Pulmonary artery endothelial cell (primary cell): ENCODE measurements at regions not wholly inside any gene's neighbourhood (a gene's known extent, or its start where the extent isn't known, plus 50 kb on each side); places are given as distances from the start of the nearest gene placed in this dataset.
"Not testable (repeated sequence)": the region's sequence is repeated elsewhere in the genome, so short reads cannot be mapped to it uniquely, and the experiment has no call there.

ENCODE experiments used
- DNase-seq: peaks from one replicate; pipeline ENCODE4 v3.0.0-alpha.2; 2011; ENCODE audit warnings: low read depth, low spot score

DNA sequence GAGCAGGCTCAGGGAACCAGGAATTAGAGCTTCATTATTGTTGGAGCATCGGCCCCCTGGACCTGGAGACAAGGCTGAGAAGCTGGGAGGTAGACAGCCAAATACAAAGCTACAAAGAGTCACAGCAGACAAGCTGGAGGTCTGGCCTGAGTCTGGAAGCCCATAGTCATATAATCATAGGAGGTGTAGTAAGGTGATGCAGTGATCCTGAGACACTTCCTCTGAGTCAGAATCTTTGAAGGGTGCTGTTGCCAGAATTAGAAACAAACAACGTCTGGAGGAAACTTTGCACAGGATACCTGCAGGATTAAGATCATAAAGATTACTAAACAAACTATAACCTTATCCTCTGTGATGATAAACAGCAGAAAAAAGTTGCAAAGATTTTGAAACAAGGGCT is 213.8 kb downstream of the DSC3 start:
- no peak for DNase-seq

DNA sequence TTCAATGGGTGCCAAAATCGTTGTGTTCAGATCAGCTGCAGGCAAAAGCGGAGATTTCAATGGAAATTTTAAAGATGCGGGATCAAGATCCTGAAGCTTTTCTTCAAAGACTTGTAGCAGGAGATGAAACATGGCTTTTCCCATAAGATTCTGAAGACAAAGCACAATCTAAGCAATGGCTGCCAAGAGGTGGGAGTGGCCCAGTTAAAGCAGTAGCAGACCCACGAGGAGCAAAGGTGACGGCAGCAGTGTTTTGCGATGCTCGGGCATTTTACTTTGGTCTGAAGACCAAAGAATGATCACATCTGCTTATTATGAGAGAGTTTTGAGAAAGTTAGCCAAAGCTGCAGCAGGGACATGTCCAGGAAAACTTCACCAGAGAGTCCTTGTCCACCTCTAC is 222.9 kb downstream of the DSC3 start:
- no peak for DNase-seq

DNA sequence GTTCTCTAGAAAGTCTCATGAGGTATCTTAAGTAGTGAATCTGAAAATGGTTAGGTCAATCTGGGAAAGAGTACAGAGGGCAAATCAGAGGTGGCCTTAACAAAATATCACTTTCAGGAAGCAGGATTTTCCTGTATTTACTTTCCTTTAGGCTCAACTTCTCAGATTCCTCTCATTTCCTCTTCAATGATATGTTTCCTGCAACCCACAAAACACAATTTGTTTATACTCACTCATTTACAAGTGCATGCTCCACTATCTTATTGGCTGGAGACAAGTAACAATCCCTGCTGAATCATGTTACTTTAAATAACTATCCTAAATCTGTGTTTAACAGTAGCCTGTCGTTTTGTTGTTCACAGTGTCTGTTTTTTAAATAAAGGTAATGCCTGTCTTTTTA is 228.1 kb downstream of the DSC3 start:
- DNase-seq, result no peak

DNA sequence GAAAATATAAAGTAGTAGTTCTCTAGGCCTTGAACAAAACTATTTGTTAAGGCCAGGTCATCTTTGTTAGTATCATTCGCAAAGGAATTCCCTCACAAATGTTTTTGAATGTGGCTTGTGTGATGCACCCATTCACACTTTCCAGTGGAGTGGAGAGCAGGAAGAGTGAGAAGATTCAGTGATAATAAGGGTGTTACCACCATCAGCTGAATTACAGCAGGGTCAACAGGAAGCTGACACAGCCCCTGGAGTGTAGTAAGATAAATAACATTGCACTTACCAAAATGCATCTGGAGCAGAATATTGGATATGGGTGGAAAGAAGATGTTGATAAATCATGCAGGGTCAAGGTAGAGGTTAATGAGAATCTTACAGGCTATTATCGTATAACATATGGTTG is 231.0 kb downstream of the DSC3 start:
- no peak for DNase-seq

DNA sequence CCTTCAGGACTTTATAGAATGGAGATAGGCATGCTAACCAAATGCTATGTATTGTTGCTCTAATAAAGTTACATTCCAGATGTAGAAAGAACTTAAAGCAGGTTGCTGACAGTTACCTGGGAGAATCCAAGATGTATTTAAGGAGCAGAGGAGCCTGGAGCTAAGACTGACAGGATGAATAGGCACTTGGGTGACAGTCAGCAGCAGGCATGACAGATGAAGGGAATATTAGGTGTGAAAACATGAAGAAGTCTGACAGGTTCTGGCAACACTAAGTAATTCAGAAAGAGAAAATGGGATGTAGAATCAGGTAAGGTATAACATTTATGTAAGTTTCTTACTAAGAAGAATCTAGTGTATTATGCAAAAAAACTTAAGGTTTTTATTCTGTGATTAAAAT is 232.0 kb downstream of the DSC3 start:
- no peak for DNase-seq

DNA sequence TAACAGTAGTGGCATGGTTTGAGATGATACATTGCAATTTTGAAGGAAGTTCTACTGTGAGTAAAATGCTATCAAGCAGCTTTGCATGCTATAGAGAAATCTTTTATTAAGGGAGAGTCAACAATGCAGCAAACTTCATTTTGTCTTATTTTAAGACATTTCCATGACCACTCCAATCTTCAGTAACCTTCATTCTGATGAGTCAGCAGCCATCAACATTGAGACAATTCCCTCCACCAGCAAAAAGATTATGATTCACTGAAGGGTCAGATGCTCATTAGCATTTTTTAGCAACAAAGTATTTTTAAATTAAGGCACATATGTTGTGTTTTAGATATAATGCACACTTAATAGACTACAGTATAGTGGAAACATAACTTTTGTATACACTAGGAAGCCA is 235.7 kb downstream of the DSC3 start:
- no peak for DNase-seq

DNA sequence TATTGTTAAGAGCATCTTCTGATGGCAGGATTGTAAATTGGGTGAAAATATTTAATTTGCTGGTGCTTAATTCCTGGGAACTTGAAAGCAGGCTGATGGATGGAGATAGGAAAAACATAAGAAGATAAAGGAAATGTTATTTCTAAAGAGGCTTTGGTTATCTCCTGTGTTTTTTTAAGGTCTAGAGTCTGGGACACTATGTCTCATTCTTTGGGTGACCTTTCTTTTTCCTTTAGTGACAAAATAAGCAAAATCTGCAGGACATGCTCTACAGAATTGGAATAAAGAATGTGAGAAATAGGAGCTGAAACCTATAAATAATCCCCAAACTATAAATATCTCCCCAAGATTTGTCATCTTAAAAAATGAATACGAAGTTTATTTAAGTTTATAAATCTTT is 241.7 kb downstream of the DSC3 start:
- DNase-seq, result no peak

DNA sequence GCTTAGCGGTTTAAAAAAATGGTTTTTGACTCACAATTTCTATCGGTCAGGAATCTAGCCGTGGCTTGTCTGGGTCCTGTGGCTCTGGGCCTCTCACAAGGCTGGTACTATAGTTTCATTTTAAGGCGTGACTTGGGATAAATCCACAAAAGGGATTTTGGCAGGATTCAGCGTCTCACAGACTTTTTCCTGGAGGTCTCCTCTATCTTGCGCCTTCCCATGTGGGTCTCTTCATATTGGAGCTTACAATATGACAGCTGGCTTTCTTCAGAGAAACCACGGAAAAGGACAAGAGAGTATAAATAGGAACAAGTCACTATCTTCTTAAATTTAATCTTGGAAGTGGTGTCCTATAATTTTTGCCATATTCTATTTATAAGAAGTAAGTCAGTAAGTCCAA is 250.5 kb downstream of the DSC3 start:
- DNase-seq, result no peak

DNA sequence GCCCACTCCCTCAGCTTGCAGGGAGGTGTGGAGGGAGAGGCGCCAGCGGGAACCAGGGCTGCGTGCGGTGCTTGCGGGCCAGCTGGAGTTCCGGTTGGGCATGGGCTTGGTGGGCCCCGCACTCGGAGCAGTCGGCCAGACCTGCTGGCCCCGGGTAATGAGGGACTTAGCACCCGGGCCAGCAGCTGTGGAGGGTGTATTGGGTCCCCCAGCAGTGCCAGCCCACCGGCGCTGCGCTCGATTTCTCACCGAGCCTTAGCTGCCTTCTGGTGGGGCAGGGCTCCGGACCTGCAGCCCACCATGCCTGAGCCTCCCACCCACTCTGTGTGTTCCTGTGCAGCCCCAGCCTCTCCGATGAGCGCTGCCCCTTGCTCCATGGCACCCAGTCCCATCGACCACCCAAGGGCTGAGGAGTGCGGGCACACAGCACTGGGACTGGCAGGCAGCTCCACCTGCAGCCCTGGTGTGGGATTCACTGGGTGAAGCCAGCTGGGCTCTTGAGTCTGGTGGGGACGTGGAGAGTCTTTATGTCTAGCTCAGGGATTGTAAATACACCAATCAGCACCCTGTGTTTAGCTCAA is 254.0 kb downstream of the DSC3 start:
- not testable (repeated sequence) for DNase-seq

DNA sequence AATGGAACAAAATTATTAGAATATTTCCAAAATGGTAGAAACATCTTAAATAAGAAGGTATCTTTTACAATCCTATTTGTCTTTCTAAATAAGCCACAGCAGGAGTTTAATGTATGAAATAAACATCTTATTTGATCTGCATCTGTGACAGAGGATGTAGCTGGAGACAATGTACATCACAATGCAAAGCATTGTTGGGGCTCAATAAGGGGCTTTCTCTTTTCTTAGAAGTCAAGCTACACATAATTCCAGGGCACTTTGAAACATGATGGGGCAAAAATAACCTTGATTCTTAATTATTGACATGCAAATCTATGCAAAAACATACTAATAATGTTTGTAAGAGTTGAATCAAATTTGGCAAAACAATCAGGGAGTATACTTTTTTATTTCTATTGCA is 255.1 kb downstream of the DSC3 start:
- DNase-seq, result no peak

DNA sequence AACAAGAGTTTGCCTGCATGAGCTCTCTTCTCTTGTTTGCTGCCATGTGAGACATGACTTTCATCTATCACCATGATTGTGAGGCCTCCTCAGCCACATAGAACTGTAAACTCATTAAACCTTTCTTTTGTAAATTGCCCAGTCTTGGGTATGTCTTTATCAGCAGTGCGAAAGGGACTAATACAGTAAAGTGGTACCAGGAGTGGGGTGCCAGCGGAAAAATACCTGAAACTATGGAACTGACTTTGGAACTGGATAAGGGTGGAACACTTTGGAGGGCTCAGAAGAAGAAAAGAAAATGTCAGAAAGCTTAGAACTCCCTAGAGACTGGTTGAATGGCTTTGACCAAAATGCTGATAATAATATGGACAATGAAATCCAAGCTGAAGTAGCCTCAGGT is 260.9 kb downstream of the DSC3 start:
- no peak for DNase-seq

DNA sequence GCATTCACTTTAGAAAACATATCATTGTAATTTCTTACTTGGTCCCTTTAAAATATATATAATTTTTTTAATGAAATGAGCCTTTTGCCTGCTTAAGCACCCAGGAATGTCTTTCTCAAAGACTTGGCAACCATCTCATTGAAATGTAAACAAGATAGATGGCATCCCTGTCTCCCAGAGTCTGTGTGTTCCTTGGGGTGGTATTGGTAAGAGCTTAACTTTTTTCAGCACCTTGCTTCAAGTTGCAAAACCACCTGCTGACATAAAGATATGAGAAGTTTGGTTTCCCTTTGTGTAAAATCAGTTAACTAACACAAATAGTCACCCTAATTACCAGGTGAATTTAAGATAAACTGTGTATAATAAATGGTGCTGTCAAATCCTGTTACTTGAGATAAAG is 266.9 kb downstream of the DSC3 start:
- DNase-seq, result no peak

DNA sequence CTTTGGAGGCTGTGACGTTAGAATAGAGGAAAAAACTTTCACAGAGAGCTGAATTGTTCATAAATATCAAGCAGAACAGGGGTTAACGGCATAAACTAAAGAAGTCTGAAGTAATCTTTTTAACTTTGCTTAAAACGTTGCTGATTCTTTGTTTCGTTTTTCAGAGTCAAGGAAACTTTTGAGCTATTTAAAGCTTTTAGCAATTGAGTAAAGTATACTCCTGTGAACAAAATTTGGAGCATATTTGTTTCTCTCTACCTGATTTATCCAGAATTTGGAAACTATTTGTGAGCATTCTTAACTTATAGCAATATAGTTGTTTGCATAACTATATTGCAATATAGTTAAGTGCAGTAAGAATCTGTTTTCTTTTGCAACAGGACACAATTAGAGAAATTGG is 270.4 kb downstream of the DSC3 start:
- not testable (repeated sequence) for DNase-seq

DNA sequence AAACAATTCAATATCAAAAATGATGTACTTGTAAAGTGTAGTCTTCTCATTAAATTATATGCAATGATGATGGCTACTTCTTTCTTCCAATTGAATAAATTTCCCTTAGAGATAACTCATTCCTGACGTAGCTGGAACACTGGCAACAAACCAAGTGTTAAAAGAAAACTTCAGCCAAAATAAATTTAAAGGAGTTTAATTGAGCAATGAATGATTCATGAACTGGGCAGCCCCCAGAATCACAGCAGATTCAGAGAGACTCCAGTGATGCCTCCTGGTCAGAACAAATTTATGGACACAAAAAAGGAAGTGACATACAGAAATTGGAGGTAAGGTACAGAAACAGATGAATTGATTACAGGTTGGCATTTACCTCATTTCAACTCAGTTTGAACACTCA is 276.5 kb downstream of the DSC3 start:
- no peak for DNase-seq

DNA sequence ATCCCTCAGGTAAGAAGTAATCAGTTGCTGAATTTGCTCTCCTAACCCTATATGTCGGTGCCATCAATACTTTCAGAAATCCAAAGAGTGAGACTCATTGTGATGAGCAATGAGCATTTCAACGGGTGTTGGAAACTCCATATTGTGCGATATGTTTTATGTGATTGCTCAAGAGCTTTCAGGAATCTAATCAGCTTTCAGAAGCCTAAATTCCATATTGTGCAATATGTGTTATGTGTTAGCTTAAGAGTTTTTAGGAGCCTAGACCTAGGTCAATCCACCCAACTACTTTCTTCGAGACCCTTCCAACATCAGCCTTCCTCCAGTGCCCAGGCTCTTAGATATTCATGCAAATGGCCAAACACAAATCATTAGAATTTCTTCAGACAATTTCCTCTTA is 277.3 kb downstream of the DSC3 start:
- DNase-seq, result no peak

DNA sequence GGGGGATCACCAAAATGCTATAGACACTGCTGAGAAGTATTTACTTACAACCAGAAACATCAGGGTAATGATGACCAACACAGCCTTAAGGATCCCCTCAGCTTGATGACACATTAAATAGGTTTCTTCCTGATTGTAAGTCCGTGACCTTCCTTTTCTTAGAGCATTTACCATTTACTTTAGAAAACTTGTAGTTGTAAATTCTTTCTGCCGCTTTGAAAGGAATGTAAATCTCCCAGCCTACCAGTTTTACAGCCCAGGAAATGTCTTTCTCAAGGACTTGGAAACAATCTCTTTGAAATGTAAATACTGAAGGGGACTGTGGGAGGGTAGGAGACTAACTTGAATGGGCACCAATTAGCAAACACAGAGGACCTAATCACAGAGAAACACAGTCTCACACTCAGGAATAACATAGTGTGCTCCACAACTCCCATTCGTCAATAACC is 278.6 kb downstream of the DSC3 start:
- DNase-seq, result no peak

DNA sequence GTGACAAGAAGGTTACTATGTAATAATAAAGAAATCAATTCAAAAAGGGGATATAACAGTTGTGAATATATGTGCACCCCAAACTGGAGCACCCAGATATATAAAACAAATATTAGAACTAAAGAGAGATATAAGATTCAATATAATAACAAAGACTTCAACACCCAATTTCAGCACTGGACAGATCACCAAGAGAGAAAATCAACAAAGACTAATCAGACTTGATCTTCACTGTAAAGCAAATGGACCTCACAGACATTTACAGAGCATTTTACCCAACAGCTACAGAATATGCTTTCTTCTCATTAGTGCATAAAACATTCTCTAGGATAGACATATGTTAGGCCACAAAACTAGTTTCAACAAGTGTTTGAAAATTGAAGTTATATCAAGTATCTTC is 287.7 kb downstream of the DSC3 start:
- no peak for DNase-seq

DNA sequence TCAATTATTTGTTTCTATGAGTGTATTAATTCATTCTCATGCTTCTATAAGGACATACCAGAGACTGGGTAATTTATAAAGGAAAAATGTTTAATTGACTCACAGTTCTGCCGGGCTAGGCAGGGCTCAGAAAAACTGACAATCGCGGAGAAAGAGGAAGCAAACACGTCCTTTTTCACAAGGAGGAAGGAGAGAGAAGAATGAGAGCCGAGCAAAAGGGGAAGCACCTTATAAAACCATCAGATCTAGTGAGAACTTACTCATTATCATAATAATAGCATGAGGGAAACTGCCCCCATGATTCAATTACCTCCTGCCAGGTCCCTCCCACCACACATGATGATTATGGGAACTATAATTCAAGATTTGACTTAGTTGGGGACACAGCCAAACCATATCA is 294.0 kb downstream of the DSC3 start:
- DNase-seq, result no peak

DNA sequence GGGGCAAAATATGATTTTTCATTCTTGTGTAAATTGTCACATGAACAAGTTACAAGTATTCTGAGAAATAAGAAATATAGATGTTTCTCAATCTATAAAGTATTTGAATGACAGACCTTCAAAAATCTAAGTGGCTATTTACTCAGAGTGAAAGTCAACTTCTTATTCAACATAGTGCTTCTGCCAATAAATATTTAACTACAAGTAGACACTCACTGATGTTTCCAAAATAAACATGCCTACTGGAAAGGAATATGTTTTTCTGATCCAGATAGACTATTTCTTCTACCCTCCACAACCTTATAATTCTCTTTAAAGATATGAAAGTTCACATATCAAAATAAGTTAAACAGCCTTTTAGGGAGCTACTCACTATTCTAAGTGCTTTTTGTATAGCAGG is 296.3 kb downstream of the DSC3 start:
- no peak for DNase-seq

DNA sequence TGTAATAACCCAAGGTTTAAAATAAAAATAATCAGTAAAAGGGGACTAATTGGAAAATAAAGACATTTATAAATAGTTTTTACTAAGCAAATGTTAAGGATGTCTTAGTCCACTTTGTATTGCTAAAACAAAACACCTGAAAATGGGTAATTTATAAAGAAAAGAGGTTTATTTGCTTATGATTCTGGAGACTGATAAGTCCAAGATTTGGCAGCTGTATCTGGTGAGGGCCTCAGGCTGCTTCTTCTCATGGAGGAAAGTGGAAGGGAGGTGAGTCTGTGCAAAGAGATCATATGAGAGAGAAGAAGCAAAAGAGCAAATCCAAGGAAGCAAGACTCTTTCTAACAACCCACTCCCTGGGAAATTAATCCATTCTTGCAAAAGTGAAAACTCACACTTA is 299.5 kb downstream of the DSC3 start:
- DNase-seq, result no peak

DNA sequence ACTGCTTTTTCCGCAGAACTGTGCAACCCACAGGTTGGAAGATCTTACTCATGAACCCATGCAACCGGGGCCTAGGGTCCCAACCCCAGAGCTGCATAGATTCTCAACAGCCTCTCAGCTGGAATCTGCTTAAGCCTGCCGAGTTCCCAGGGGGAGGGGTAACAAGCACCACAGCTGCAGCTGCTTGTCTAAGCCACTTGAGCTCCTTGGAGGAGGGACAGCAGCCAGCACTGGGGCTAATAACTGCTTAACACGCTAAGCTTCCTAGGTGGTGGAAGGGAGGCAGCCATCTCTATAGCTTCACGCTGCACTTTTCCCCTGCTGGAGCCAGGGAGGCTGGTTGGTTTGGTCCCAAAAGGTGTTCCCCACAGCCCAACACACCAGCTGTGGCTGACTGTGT is 311.6 kb downstream of the DSC3 start:
- DNase-seq, result no peak

DNA sequence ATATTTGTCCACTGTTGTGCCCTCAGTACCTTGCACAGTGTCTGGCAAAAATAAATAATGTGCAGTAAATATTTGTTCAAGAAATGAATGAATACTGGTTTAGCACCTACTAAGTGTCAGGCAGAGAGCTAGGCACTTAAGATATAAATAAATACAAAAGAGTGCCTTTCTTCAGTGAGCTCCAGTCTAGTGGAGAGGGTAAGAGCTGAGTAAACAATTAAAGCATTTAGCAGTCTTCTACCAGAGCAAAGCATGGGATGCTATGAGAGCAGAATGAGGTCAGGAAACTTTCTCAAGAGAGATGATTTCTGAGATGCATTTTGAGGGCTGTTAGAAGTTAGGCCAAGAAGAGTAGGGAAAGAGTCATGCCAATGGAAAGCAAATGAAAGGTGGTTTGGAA is 314.7 kb downstream of the DSC3 start:
- no peak for DNase-seq

DNA sequence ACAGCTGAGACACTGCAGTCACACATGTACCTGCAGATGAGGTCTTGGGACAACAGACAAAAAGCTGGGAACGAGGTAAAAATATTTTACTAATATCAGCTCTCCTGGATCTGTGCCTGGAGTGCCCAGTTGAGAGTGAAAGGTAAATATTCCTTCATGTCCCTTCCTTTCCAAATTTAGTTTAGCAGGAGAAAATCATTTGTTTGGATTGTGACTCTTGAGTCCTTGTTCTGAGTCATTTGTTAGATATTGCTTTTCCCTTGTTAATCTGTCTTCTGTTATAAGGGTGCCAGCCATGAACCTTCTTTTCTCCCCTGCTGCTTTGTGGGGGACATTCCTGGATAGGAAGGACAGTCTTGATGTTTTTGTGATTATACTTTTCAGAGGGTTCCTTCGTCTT is 329.2 kb downstream of the DSC3 start:
- no peak for DNase-seq

DNA sequence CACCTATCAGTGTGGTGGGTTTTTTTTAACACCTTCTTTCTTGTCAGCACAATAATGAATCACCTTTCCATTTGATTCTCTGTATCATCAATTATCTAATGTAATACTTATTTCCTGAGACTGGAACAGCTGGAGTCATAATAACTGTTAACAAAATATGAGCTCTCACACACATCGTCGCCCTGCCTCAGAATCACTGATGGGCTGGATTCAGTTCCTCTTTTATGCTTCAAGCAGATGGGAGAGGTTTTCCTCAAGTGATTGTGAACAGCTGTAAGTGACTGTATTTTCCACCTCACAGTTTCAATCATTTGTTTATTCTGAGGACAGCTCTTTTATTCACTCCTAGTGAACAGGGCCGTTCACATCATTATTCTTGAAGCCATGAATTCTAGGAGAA is 330.2 kb downstream of the DSC3 start:
- DNase-seq, result no peak
